ENCODE measurements at regions not wholly inside any gene's neighbourhood (a gene's known extent, or its start where the extent isn't known, plus 50 kb on each side); places are given as distances from the start of the nearest gene placed in this dataset.

- TF ChIP-seq, protein P1, sequence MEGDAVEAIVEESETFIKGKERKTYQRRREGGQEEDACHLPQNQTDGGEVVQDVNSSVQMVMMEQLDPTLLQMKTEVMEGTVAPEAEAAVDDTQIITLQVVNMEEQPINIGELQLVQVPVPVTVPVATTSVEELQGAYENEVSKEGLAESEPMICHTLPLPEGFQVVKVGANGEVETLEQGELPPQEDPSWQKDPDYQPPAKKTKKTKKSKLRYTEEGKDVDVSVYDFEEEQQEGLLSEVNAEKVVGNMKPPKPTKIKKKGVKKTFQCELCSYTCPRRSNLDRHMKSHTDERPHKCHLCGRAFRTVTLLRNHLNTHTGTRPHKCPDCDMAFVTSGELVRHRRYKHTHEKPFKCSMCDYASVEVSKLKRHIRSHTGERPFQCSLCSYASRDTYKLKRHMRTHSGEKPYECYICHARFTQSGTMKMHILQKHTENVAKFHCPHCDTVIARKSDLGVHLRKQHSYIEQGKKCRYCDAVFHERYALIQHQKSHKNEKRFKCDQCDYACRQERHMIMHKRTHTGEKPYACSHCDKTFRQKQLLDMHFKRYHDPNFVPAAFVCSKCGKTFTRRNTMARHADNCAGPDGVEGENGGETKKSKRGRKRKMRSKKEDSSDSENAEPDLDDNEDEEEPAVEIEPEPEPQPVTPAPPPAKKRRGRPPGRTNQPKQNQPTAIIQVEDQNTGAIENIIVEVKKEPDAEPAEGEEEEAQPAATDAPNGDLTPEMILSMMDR (IDR thresholded peaks at IDR 0.05; ENCODE audit: low read depth, low read length, missing input control) = no peak
- TF ChIP-seq TAF1 (conservative IDR thresholded peaks at IDR 0.05) (no peak), RXRA (IDR thresholded peaks at IDR 0.05) (no peak)
- TF ChIP-seq, protein P2, sequence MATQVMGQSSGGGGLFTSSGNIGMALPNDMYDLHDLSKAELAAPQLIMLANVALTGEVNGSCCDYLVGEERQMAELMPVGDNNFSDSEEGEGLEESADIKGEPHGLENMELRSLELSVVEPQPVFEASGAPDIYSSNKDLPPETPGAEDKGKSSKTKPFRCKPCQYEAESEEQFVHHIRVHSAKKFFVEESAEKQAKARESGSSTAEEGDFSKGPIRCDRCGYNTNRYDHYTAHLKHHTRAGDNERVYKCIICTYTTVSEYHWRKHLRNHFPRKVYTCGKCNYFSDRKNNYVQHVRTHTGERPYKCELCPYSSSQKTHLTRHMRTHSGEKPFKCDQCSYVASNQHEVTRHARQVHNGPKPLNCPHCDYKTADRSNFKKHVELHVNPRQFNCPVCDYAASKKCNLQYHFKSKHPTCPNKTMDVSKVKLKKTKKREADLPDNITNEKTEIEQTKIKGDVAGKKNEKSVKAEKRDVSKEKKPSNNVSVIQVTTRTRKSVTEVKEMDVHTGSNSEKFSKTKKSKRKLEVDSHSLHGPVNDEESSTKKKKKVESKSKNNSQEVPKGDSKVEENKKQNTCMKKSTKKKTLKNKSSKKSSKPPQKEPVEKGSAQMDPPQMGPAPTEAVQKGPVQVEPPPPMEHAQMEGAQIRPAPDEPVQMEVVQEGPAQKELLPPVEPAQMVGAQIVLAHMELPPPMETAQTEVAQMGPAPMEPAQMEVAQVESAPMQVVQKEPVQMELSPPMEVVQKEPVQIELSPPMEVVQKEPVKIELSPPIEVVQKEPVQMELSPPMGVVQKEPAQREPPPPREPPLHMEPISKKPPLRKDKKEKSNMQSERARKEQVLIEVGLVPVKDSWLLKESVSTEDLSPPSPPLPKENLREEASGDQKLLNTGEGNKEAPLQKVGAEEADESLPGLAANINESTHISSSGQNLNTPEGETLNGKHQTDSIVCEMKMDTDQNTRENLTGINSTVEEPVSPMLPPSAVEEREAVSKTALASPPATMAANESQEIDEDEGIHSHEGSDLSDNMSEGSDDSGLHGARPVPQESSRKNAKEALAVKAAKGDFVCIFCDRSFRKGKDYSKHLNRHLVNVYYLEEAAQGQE (IDR thresholded peaks at IDR 0.05) = no peak
Observed at GRCh38 chr1:188826800-188827199, 1650.9 kb downstream of the BRINP3 start.

Data from liver (tissue), 3 donors.